SU-DHL-6 (cell line): ENCODE measurements at regions not wholly inside any gene's neighbourhood (a gene's known extent, or its start where the extent isn't known, plus 50 kb on each side); places are given as distances from the start of the nearest gene placed in this dataset.

Source experiments
- EZH2phosphoT487 ChIP-seq: fragments of 200-600 bp; sonication (generic), shearing (Covaris generic); conservative IDR thresholded peaks from 2 replicates; pipeline ENCODE4 v1.6.1; 2018; ENCODE audit warnings: mild to moderate bottlenecking, antibody characterized with exemption, low read length, moderate library complexity, mixed read lengths
- TF ChIP-seq, protein P1 (sequence below): fragments of 200-600 bp; sonication (generic); IDR thresholded peaks from one replicate; pipeline ENCODE4 v1.5.1; 2017; ENCODE audit warnings: antibody characterized with exemption, mild to moderate bottlenecking, low read length, moderate library complexity; ENCODE audit not compliant: insufficient read depth, poor library complexity, severe bottlenecking

DNA sequence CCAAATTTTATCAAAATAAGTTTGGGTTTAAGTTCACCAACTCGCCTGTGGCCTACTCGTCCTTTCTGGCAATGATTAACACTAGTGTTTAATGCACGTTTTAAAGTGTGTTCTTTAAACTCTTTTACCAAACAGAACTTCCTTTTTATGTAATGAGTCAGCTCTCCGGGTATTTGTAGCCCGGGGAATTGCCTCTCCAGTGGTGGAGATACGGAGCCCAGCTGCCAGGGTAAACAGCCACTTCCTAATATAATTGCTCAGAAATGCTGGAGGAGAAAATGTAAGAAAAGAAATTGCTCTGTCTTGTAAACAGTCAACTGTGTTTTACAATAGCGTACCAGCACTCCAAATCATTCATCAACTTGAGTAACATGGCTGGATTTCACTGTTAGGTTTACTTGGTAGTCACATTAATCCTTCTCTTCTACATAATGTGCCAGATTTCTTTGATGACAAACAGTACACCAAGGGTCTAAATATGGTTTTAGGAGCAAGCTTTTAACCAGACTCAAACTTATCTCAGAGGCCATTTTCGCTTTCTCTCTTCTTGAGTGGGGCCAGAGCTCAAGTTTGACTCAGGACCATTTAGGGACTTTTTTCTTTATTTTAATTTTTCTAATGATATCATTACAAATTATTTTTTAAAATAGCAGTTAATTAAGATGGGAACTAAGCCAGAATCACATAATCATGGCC lies 101.2 kb upstream of the SLC38A2 start:
- TF ChIP-seq, protein P1, sequence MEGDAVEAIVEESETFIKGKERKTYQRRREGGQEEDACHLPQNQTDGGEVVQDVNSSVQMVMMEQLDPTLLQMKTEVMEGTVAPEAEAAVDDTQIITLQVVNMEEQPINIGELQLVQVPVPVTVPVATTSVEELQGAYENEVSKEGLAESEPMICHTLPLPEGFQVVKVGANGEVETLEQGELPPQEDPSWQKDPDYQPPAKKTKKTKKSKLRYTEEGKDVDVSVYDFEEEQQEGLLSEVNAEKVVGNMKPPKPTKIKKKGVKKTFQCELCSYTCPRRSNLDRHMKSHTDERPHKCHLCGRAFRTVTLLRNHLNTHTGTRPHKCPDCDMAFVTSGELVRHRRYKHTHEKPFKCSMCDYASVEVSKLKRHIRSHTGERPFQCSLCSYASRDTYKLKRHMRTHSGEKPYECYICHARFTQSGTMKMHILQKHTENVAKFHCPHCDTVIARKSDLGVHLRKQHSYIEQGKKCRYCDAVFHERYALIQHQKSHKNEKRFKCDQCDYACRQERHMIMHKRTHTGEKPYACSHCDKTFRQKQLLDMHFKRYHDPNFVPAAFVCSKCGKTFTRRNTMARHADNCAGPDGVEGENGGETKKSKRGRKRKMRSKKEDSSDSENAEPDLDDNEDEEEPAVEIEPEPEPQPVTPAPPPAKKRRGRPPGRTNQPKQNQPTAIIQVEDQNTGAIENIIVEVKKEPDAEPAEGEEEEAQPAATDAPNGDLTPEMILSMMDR = no peak
- no peak for TF ChIP-seq EZH2phosphoT487
